Globus pallidus (tissue), 1 donor: ENCODE measurements at regions not wholly inside any gene's neighbourhood (a gene's known extent, or its start where the extent isn't known, plus 50 kb on each side); places are given as distances from the start of the nearest gene placed in this dataset.
"Not testable (repeated sequence)": the region's sequence is repeated elsewhere in the genome, so short reads cannot be mapped to it uniquely, and the experiment has no call there.

Source experiments
- DNase-seq: peaks from one replicate; pipeline ENCODE4 v3.0.0-alpha.2; 2015; ENCODE audit warnings: low spot score

- DNase-seq = no peak
These were observed 60.2 kb downstream of the LSMEM1 start for GRCh38 chr7:112540839-112541577.

- no peak for DNase-seq
These were observed 66.1 kb downstream of the LSMEM1 start for GRCh38 chr7:112546723-112547513.

- DNase-seq = no peak
These were observed 67.1 kb downstream of the LSMEM1 start for GRCh38 chr7:112547916-112548315.

- peak; percentile 44 for DNase-seq
These were observed 69.8 kb downstream of the LSMEM1 start for GRCh38 chr7:112550468-112551060.

GRCh38 chr7:112551521-112551920, 70.7 kb downstream of the LSMEM1 start:
- not testable (repeated sequence) for DNase-seq

- no peak for DNase-seq
These were observed 73.8 kb downstream of the LSMEM1 start for GRCh38 chr7:112554591-112554990.

GRCh38 chr7:112556633-112557032, 75.8 kb downstream of the LSMEM1 start:
- DNase-seq = no peak

GRCh38 chr7:112566442-112567324, 85.9 kb downstream of the LSMEM1 start:
- DNase-seq = no peak

- DNase-seq = no peak
These were observed 86.6 kb downstream of the LSMEM1 start for GRCh38 chr7:112567388-112567787.

- no peak for DNase-seq
These were observed 91.2 kb downstream of the LSMEM1 start for GRCh38 chr7:112571852-112572607.

- no peak for DNase-seq
These were observed 92.0 kb downstream of the LSMEM1 start for GRCh38 chr7:112572669-112573301.

GRCh38 chr7:112573302-112574039, 92.7 kb downstream of the LSMEM1 start:
- no peak for DNase-seq

- DNase-seq = no peak
These were observed 95.1 kb downstream of the LSMEM1 start for GRCh38 chr7:112575864-112576263.

GRCh38 chr7:112579388-112579787, 98.6 kb downstream of the LSMEM1 start:
- no peak for DNase-seq

GRCh38 chr7:112580717-112581435, 100.1 kb downstream of the LSMEM1 start:
- DNase-seq = no peak

GRCh38 chr7:112581529-112581928, 100.7 kb downstream of the LSMEM1 start:
- DNase-seq = no peak

GRCh38 chr7:112584290-112584689, 103.5 kb downstream of the LSMEM1 start:
- DNase-seq = no peak

- no peak for DNase-seq
These were observed 106.7 kb downstream of the LSMEM1 start for GRCh38 chr7:112587504-112587903.

GRCh38 chr7:112592565-112593263, 111.9 kb downstream of the LSMEM1 start:
- DNase-seq = not testable (repeated sequence)
